Ovary (tissue), 7 donors: ENCODE measurements at regions not wholly inside any gene's neighbourhood (a gene's known extent, or its start where the extent isn't known, plus 50 kb on each side); places are given as distances from the start of the nearest gene placed in this dataset.

Source experiments
- DNase-seq, 5 donors: peaks; one replicate each; pipeline ENCODE4 v3.0.0-alpha.2; 2019 to 2020
- H3K27ac ChIP-seq, 2 donors: fragments of 200-600 bp; one replicate each; pipeline versions ENCODE4 v1.5.1 to v1.8.0; 2019 to 2022
- H3K27me3 ChIP-seq: fragments of 200-600 bp; one replicate; pipeline ENCODE4 v1.8.0; 2022
- H3K36me3 ChIP-seq: fragments of 200-600 bp; sonication (generic); one replicate; pipeline ENCODE4 v1.5.1; 2019
- H3K4me1 ChIP-seq: one replicate; pipeline ENCODE4 v1.8.1; 2013; ENCODE audit warnings: mild to moderate bottlenecking, moderate library complexity; ENCODE audit not compliant: insufficient read depth
- H3K4me3 ChIP-seq: fragments of 200-600 bp; sonication (generic); one replicate; pipeline ENCODE4 v1.5.1; 2017
- H3K9me3 ChIP-seq, 2 donors: fragments of 200-600 bp in 1 of 2; sonication (generic) in 1 of 2; one replicate each; pipeline versions ENCODE4 v1.5.1 to v1.8.1; 2013 to 2019; ENCODE audit warnings: mild to moderate bottlenecking in 1 of 2, moderate library complexity in 1 of 2
- CTCF ChIP-seq, 3 donors: fragments of 450-650 bp in 2 of 3; fragments of 200-600 bp in 1 of 3; IDR thresholded peaks; one replicate each; pipeline versions ENCODE4 v1.5.1 to v1.8.0; 2016 to 2022; ENCODE audit warnings: antibody characterized with exemption in 3 of 3, mild to moderate bottlenecking in 1 of 3
- EP300 ChIP-seq: sonication (generic); formaldehyde crosslinking; IDR thresholded peaks from one replicate; pipeline ENCODE4 v1.6.1; 2017; ENCODE audit warnings: antibody characterized with exemption
- POLR2A ChIP-seq: fragments of 450-650 bp; IDR thresholded peaks from one replicate; pipeline ENCODE4 v1.6.1; 2017; ENCODE audit warnings: antibody characterized with exemption, mild to moderate bottlenecking, moderate library complexity
- WGBS, 3 donors: extraction: QIAGEN DNeasy Blood & Tissue Kit in 1 of 3; methylation state at CpG; one replicate each; pipeline versions ENCODE4 v1.1.5 to v1.1.7; 2013 to 2017; 5-methylcytosine and 5-hydroxymethylcytosine counted together
- intact Hi-C, 4 donors: fragments of 100-400 bp; cut with DNase I; formaldehyde crosslinking; loops; one replicate each; pipeline versions ENCODE4 v1.11.0 to v1.15.1; 2022 to 2023
- donor health status: DM: no; HTN: no; CAD: no; lungs with moderate emphysema.
- donor health status: DM: no; HTN: no; CAD: no.
- donor health status: Bipolar disorder and iron deficiency.
- donor health status: DM: no; HTN: no; CAD: no.
- donor health status: DM: yes; HTN: yes; CAD: no.

GRCh38 chr2:30336084-30336483, 104.8 kb downstream of the LBH start:
- no peak for TF ChIP-seq CTCF (IDR thresholded peaks at IDR 0.05)
- no peak for TF ChIP-seq EP300
- no peak for TF ChIP-seq POLR2A
- Histone ChIP-seq H3K27me3 (no peaks in the 10 kb centered on the region), H3K9me3 (no peaks in the 10 kb centered on the region), H3K27ac (no peak overlapping the region), H3K4me3 (no peak overlapping the region), H3K4me1 (no peaks in the 10 kb centered on the region), H3K36me3 (no peaks in the 10 kb centered on the region)
- WGBS, 3 donors, result 70 to 75% (median 70%) methylated on average over 2 of the region's 2 CpGs
- DNase-seq, result no peak
- intact Hi-C loops, result no loop called here

GRCh38 chr2:30336978-30337841, 105.9 kb downstream of the LBH start:
- Histone ChIP-seq H3K4me1 (no peaks in the 10 kb centered on the region), H3K9me3 (no peaks in the 10 kb centered on the region), H3K4me3 (no peak overlapping the region), H3K36me3 (no peaks in the 10 kb centered on the region), H3K27ac (no peak overlapping the region), H3K27me3 (no peaks in the 10 kb centered on the region)
- DNase-seq, result no peak
- WGBS, 3 donors, result 88 to 90% (median 89%) methylated on average over 16 of the region's 16 CpGs
- no peak for TF ChIP-seq POLR2A
- no peak for TF ChIP-seq CTCF (IDR thresholded peaks at IDR 0.05)
- TF ChIP-seq EP300, result no peak
- intact Hi-C loops, result no loop called here

- TF ChIP-seq POLR2A, result no peak
- no peak for TF ChIP-seq EP300
- no peak for TF ChIP-seq CTCF (IDR thresholded peaks at IDR 0.05)
- Histone ChIP-seq H3K4me3 (no peak overlapping the region), H3K9me3 (no peaks in the 10 kb centered on the region), H3K4me1 (no peaks in the 10 kb centered on the region), H3K27ac (no peak overlapping the region), H3K36me3 (no peaks in the 10 kb centered on the region), H3K27me3 (no peaks in the 10 kb centered on the region)
- no peak for DNase-seq
- 68 to 78% (median 72%) methylated on average over 3 of the region's 3 CpGs for WGBS, 3 donors
- intact Hi-C loops, result no loop called here
Measured at GRCh38 chr2:30338475-30338874, 107.1 kb downstream of the LBH start.

- Histone ChIP-seq H3K27ac (no peak overlapping the region), H3K27me3 (no peaks in the 10 kb centered on the region), H3K9me3 (no peaks in the 10 kb centered on the region), H3K36me3 (no peaks in the 10 kb centered on the region), H3K4me3 (no peak overlapping the region), H3K4me1 (no peaks in the 10 kb centered on the region)
- no peak for DNase-seq
- TF ChIP-seq CTCF (IDR thresholded peaks at IDR 0.05) (no peak), POLR2A (no peak), EP300 (no peak)
- 89 to 96% (median 92%) methylated on average over 4 of the region's 4 CpGs for WGBS, 3 donors
- intact Hi-C loops, result no loop called here
Measured at GRCh38 chr2:30339071-30339470, 107.7 kb downstream of the LBH start.
